ENCODE measurements at regions not wholly inside any gene's neighbourhood (a gene's known extent, or its start where the extent isn't known, plus 50 kb on each side); places are given as distances from the start of the nearest gene placed in this dataset.

GRCh38 chr11:116176484-116177005 is 596.2 kb downstream of the BUD13 start:
- CTCF ChIA-PET: no interaction called here
- TF ChIP-seq REST (IDR thresholded peaks at IDR 0.05; ENCODE audit: insufficient read depth in 1 of 2, low read depth in 2 of 2, low read length in 1 of 2): no peak
- TF ChIP-seq TCF7L2 (IDR thresholded peaks at IDR 0.05; ENCODE audit: low read depth, low read length): no peak
- ATAC-seq: no peak
- in situ Hi-C loops (cut with HindIII; ENCODE audit: low pct_unique_long_range_greater_than_20kb, low sequenced_read_pairs): no loop called here
- Histone ChIP-seq H3K27me3 (ENCODE audit: control insufficient read depth, insufficient read depth, low read length) (no peaks in the 10 kb centered on the region; the same call in 1 of the 2 replicates), H3K36me3 (ENCODE audit: control insufficient read depth, insufficient read depth, low read length) (no peaks in the 10 kb centered on the region), H3K4me3 (ENCODE audit: low read depth in 2 of 2, low read length in 2 of 2) (no peak overlapping the region), H3K4me1 (ENCODE audit: control insufficient read depth, insufficient read depth, low read length) (no peaks in the 10 kb centered on the region), H3K9me3 (ENCODE audit: control insufficient read depth, insufficient read depth, low read depth, low read length) (no peaks in the 10 kb centered on the region), H3K27ac (ENCODE audit: low read length) (no peak overlapping the region)
- DNase-seq (ENCODE audit: low read depth, low spot score): no peak
- BruUV-seq (replicated peaks): no TSS peak
- intact Hi-C loops (cut with micrococcal nuclease; ENCODE audit: unreplicated experiment): no loop called here
- POLR2A ChIA-PET: no interaction called here

- H3K4me1 ChIP-seq (ENCODE audit: control insufficient read depth, insufficient read depth, low read length): no peaks in the 10 kb centered on the region
- ATAC-seq (no peak), DNase-seq (ENCODE audit: low read depth, low spot score) (no peak)
- in situ Hi-C loops (cut with HindIII; ENCODE audit: low pct_unique_long_range_greater_than_20kb, low sequenced_read_pairs): no loop called here
- TF ChIP-seq POLR2AphosphoS5 (IDR thresholded peaks at IDR 0.05; ENCODE audit: low read depth, low read length): no peak
- no peak for TF ChIP-seq SIN3A (IDR thresholded peaks at IDR 0.05; ENCODE audit: borderline replicate concordance, insufficient read depth, low read depth, low read length)
- intact Hi-C loops (cut with micrococcal nuclease; ENCODE audit: unreplicated experiment): no loop called here
- no TSS peak for BruUV-seq (replicated peaks)
- H3K4me3 ChIP-seq (ENCODE audit: low read depth in 2 of 2, low read length in 2 of 2): no peak overlapping the region
- POLR2A ChIA-PET: no interaction called here
- CTCF ChIA-PET: no interaction called here
- H3K9me3 ChIP-seq (ENCODE audit: control insufficient read depth, insufficient read depth, low read depth, low read length): no peaks in the 10 kb centered on the region
- H3K27me3 ChIP-seq (ENCODE audit: control insufficient read depth, insufficient read depth, low read length): no peaks in the 10 kb centered on the region; the same call in 1 of the 2 replicates
- H3K36me3 ChIP-seq (ENCODE audit: control insufficient read depth, insufficient read depth, low read length): no peaks in the 10 kb centered on the region
- no peak overlapping the region for H3K27ac ChIP-seq (ENCODE audit: low read length)
Measured at GRCh38 chr11:116175707-116176106, 597.1 kb downstream of the BUD13 start.

GRCh38 chr11:116173941-116174911 is 598.6 kb downstream of the BUD13 start:
- no peaks in the 10 kb centered on the region for H3K4me1 ChIP-seq (ENCODE audit: control insufficient read depth, insufficient read depth, low read length)
- no TSS peak for BruUV-seq (replicated peaks)
- intact Hi-C loops (cut with micrococcal nuclease; ENCODE audit: unreplicated experiment): no loop called here
- no peaks in the 10 kb centered on the region; the same call in 1 of the 2 replicates for H3K27me3 ChIP-seq (ENCODE audit: control insufficient read depth, insufficient read depth, low read length)
- ATAC-seq: no peak
- no peak for DNase-seq (ENCODE audit: low read depth, low spot score)
- TF ChIP-seq POLR2AphosphoS5 (IDR thresholded peaks at IDR 0.05; ENCODE audit: low read depth, low read length) (no peak), REST (IDR thresholded peaks at IDR 0.05; ENCODE audit: insufficient read depth in 1 of 2, low read depth in 2 of 2, low read length in 1 of 2) (no peak), CTCF (IDR thresholded peaks at IDR 0.05) (no peak)
- H3K4me3 ChIP-seq (ENCODE audit: low read depth in 2 of 2, low read length in 2 of 2): no peak overlapping the region
- H3K36me3 ChIP-seq (ENCODE audit: control insufficient read depth, insufficient read depth, low read length): no peaks in the 10 kb centered on the region
- H3K27ac ChIP-seq (ENCODE audit: low read length): no peak overlapping the region
- ChIA-PET POLR2A (interaction anchor here (0.6 kb wide), 1 partner anchor 354 kb away, joined by 5 read pairs; no protein-coding TSS in a partner anchor), CTCF (no interaction called here)
- in situ Hi-C loops (cut with HindIII; ENCODE audit: low pct_unique_long_range_greater_than_20kb, low sequenced_read_pairs): no loop called here
- no peaks in the 10 kb centered on the region for H3K9me3 ChIP-seq (ENCODE audit: control insufficient read depth, insufficient read depth, low read depth, low read length)
